GM12874 (cell line): ENCODE measurements at regions not wholly inside any gene's neighbourhood (a gene's known extent, or its start where the extent isn't known, plus 50 kb on each side); places are given as distances from the start of the nearest gene placed in this dataset.

Experiments
- CTCF ChIP-seq: IDR thresholded peaks from 2 replicates; pipeline ENCODE4 v1.5.1; 2011; ENCODE audit warnings: low read depth, mild to moderate bottlenecking, control low read depth, low read length, moderate library complexity; ENCODE audit not compliant: insufficient read depth

GRCh38 chr20:63082939-63083735, 76.4 kb upstream of the BHLHE23 start:
- TF ChIP-seq CTCF, result no peak

DNA sequence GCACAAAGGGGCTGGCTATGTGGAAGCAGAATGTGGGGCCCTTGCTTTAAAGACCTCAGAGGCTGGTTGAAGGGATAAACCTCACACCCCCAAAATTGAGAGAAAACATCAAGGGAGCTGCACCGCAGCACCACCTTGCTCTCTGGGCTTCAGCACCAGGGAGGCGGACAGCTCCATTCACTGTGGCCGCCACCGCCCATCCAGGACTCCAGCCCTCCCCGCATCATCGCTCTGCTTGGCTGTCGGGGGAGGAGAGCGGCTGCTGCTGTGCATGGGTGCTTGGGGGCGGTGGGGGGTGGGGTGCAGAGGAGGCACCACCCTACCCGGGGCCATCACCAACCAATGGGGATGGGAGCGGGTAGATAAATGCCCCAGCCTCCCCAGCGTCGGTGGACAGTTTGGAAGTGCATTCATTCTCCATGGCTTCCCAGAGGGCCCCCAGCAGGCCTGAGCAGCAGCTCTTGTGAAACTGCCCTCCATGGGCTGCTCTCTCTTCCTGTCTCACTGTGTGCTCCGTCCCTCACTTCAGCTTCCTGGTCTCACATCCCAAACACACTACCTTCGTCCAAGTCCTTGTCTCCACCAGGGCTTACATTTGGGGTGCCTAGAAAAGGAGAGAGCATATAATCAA, 75.7 kb upstream of the BHLHE23 start:
- TF ChIP-seq CTCF, result no peak

DNA sequence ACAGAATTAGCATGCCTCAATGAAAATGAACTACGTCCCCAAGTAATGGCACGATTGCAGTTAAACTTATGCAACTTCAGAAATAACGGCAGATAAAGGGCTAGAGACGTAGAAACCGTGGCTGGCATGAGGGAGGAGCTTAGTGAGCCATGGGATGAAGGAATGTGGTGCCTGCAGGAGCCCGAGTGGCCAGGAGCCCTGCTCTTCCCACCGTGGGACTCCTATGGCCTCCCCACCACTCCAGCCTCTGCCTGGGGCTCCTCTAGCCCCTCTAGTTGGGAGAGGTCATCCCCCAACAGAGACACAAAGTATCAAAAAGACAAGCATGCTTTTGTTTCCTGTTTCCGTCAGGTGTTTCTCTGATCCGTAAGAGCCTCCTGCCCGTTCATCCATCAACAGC, 75.1 kb upstream of the BHLHE23 start:
- TF ChIP-seq CTCF, result no peak

DNA sequence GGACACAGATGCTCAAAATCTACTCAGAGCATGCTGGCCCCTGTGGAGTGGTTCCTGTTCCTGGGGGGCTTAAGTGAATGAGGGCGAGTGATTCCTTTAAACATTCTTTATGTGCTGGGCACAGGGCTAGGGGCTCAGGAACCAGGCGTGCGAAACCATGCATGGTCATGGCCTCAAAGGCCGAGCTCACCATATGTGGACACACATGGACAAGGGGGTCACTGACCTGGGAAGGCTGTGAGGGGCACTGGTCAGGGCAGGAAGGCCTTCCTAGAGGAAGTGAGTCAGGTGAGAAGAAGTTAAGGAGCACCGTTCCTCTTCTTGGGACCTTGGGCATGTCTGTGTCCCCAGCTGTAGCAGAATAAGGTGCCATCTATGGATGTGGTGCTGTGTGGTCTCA, 74.6 kb upstream of the BHLHE23 start:
- TF ChIP-seq CTCF, result no peak

DNA sequence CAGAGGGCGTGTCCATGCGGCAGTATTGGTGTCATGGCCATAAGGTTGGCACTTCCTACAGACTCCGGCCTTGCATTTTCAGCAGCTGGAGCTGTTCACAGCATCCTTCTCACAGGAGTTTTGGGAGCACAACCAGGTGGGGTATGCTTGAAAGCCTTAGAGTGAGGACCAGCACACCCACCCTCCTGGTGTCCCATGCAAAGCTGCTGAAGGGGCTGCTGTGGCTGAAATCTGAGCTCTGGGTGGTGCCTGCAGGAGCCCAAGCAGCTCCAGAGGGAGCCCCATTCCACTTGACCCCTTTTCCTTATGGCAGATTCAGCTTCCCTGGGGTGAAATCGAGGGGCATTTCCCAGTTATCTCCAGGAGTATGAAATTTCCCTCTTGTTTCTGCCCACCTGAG, 74.0 kb upstream of the BHLHE23 start:
- no peak for TF ChIP-seq CTCF

- no peak for TF ChIP-seq CTCF
Measured at GRCh38 chr20:63080411-63080810, 73.6 kb upstream of the BHLHE23 start.

GRCh38 chr20:63079971-63080370, 73.2 kb upstream of the BHLHE23 start:
- TF ChIP-seq CTCF, result no peak
